ENCODE measurements at regions not wholly inside any gene's neighbourhood (a gene's known extent, or its start where the extent isn't known, plus 50 kb on each side); places are given as distances from the start of the nearest gene placed in this dataset.

- no peak for DNase-seq (ENCODE audit: low read depth, low spot score)
These were observed 233.7 kb upstream of the NDST3 start for GRCh38 chr4:117800636-117801035.

DNA sequence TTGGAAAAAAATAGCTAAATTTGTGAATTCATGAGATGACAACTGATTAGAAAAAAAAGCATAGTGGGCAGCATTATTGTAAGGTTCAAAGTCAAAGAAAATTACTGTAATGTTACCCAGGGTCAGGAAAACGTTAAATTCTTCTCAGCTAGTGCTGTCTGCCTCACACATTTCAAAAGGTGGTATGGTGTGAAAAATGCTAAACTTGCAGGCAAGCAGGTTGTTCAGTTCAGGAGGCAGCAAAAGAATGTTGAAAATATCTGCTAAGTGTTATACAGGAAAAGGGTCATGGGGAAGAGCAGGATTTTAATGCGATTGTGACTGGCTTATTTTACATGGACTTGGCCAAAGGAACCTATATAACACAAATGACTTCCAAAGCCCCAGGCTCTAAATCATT is 232.5 kb upstream of the NDST3 start:
- DNase-seq (ENCODE audit: low read depth, low spot score) = no peak

DNA sequence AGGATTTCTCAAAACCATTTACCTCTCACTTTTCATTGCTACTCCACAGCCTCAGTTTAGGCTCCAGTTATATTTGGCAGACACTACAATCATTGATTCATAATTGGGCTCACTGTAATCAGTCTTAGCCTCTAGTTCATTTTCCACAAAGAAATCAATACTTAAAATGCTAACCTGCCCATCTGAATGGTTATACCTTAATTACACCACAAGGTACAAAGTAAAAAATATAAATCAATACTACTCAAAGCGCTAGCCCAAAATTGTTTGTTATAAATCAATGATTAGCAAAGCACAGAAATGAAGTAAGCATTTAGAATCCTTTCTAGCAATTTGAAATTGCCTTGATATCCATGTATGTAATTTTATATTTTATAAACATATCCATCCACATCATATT is 222.6 kb upstream of the NDST3 start:
- no peak for DNase-seq (ENCODE audit: low read depth, low spot score)

- no peak for DNase-seq (ENCODE audit: low read depth, low spot score)
These were observed 219.7 kb upstream of the NDST3 start for GRCh38 chr4:117814277-117815246.

GRCh38 chr4:117817301-117817700 is 217.0 kb upstream of the NDST3 start:
- DNase-seq (ENCODE audit: low read depth, low spot score) = no peak

GRCh38 chr4:117821834-117822233 is 212.5 kb upstream of the NDST3 start:
- DNase-seq (ENCODE audit: low read depth, low spot score) = no peak

GRCh38 chr4:117823388-117823787 is 210.9 kb upstream of the NDST3 start:
- no peak for DNase-seq (ENCODE audit: low read depth, low spot score)

DNA sequence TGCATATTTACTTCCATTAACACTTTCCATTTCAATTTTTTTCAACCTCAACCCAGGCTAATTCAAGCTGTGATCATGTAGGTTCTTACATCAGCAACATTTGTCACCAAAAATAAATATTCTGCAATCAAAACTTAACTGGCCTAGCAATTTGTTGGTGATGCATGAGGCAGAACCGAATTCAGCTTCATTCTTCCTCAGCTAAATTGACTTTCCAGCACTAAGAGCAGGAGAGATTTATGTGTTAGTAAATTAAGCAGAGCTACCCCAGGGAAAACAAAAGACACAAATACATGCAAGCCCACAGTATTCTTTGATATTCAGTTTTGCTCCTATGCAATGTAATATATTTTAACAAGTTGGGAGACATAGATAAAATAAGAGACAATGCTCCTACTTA is 208.7 kb upstream of the NDST3 start:
- no peak for DNase-seq (ENCODE audit: low read depth, low spot score)

DNA sequence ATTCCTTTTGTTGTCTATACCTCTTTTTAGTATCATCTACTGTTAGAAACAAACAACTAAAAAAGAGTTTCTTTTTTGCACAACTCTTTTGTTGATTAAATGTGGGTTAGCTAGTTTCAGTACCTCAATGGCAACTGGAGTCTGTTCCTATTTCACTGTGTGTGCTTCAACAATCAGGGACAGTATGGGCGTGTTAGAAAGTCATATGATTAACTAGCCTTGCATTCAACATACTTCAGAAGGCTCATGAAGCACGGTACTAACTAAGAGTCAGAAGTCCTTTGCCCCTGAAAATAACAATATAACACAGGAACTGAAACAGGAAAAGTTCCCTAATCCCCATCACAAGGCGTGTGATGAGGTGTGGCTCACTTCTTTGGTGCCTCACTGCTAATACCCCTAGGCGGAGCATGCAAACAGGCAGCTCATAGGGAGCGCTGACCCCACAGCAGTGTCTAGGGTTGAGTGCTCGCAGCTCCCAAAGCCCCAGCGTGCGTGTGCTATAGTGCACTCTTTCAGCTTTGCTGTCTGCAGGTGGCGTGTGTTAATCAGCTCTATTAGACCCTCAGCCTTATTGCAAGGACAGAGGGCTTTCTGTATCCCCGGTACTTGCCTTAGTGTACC is 203.1 kb upstream of the NDST3 start:
- no peak for DNase-seq (ENCODE audit: low read depth, low spot score)

GRCh38 chr4:117835566-117835965 is 198.7 kb upstream of the NDST3 start:
- no peak for DNase-seq (ENCODE audit: low read depth, low spot score)

GRCh38 chr4:117844594-117844993 is 189.7 kb upstream of the NDST3 start:
- DNase-seq (ENCODE audit: low read depth, low spot score) = no peak

DNA sequence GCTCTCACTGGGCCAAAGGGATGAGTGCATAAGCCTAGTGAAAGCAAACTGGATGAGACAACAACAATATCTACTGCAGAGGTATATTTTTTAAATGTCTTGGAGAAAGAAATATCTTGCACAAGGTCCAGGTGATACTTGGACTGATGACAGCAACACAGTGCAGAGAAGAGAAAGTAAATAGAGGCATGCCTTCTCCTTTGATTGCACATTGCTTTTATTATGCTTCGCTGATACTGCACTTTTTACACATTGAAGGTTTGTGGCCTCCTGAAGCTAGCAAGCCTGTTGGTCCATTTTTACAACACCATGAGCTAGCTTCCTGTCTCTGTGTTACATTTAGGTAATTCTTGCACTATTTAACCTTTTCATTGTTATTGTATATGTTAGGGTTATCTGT is 189.0 kb upstream of the NDST3 start:
- no peak for DNase-seq (ENCODE audit: low read depth, low spot score)

DNA sequence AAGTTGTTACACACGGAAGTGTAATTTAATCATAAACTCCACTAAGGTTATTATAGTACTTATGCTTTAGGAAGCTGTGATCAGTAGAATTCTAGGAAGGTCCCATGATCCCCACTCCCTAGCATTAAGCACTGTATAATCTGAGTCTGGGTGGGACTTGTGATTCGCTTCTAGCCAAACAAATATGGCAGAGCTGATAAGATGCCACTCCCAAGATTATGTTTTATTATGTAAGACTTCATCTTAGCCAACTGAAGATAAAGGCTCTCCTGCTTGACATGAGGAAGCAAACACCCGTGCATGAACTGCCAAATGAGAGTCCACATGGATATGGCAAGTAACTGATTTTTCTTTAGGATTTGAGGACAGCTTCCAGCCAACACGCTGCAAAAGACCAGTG is 186.4 kb upstream of the NDST3 start:
- DNase-seq (ENCODE audit: low read depth, low spot score) = no peak

- DNase-seq (ENCODE audit: low read depth, low spot score) = no peak
These were observed 166.1 kb upstream of the NDST3 start for GRCh38 chr4:117868201-117868600.

- no peak for DNase-seq (ENCODE audit: low read depth, low spot score)
These were observed 160.5 kb upstream of the NDST3 start for GRCh38 chr4:117873779-117874178.

DNA sequence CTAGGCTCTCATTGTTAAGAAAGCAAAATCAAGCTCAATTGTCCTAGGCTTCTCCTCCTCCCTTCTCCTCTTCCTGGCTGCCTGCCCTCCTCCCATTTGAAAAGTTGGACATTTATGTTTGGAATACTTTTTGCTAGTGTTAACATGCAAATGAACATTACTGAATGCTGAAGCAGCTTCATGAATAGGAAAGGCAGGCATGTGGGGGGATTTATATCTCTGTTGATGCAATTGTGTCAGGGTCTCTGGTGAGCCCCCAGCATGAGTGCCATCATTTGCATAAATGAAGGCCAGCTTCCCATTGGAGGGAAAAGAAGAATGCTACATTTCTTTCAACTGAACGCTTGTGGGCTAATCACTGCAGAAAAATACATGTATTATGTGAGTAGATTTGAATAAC is 160.1 kb upstream of the NDST3 start:
- no peak for DNase-seq (ENCODE audit: low read depth, low spot score)

DNA sequence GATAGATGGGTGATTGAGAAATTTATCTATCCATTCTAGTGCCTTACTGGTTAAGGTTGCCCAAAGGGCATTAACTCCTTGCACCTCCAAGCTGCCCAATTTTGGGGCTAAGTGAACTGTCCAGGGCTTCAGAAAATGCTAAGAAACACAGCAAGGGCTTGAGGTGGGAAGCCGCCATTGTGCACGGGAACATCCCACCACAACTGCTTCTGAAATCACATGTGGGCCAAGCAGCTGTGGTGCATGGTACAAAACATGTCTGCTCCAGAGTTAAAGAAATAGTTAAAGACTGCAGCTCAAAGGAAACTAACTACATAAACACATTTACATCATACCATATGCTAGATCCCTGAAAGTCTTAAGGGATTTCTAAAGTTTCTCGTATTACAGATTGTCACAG is 144.3 kb upstream of the NDST3 start:
- DNase-seq (ENCODE audit: low read depth, low spot score) = no peak

GRCh38 chr4:117893207-117893606 is 141.1 kb upstream of the NDST3 start:
- no peak for DNase-seq (ENCODE audit: low read depth, low spot score)

DNA sequence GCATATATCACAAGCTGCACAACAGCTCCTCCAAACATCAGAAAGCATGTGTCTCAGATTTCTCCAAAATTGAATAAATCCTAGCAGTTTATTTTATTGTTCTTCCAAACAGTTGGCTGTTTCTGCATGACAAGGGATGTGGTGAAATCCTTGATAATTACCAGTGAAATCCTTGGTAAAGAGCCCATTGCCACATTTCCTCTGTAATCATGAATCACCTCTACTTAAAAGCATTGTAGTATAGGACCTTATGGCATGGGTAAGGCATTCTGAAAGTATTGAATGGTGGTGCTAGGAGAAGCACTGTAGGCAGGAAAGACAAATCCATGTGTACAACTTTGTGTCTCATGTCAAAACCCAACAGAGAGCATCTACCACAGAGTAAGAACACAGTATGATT is 135.8 kb upstream of the NDST3 start:
- no peak for DNase-seq (ENCODE audit: low read depth, low spot score)

DNA sequence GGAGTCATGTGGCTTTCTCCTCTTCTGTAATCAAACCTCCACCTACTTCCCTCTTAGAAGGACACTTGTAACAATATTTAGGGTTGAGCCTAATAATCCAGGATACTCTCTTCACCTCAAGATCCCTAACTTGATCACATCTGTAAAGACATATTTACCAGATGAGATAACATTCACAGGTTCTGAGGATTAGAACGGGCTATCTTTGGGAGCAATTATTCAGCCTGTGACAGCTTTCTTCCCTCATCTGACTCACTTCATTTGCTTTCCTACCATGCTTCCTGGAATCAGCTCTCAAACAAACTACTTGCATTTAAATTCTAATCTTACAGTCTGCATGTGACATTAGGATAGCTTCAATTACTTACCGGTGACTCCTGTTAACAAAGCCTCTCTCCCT is 133.5 kb upstream of the NDST3 start:
- no peak for DNase-seq (ENCODE audit: low read depth, low spot score)

- DNase-seq (ENCODE audit: low read depth, low spot score) = no peak
These were observed 126.6 kb upstream of the NDST3 start for GRCh38 chr4:117907646-117908045.

- DNase-seq (ENCODE audit: low read depth, low spot score) = no peak
These were observed 125.7 kb upstream of the NDST3 start for GRCh38 chr4:117908306-117909207.
